ENCODE measurements at regions not wholly inside any gene's neighbourhood (a gene's known extent, or its start where the extent isn't known, plus 50 kb on each side); places are given as distances from the start of the nearest gene placed in this dataset.

DNA sequence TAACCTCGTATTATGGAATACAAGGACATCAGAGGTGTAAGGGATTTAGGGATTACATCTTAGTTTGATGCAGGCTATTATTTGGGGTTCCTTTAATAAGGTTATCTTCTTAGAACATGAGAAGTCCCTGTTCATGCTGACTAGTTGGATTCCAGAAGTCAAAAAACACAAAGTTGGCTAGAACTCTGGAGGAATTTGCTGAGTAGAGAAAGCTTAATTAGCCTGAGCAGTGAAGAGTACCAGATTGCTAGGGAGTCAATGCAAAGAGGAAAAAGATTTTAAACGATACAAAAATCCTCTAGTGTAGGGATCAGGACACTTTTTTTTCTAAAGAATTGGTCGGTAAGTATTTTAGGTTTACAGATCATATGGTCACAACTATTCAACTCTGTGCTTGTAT, 1872.5 kb upstream of the C9orf72 start:
- TF ChIP-seq, protein P1, sequence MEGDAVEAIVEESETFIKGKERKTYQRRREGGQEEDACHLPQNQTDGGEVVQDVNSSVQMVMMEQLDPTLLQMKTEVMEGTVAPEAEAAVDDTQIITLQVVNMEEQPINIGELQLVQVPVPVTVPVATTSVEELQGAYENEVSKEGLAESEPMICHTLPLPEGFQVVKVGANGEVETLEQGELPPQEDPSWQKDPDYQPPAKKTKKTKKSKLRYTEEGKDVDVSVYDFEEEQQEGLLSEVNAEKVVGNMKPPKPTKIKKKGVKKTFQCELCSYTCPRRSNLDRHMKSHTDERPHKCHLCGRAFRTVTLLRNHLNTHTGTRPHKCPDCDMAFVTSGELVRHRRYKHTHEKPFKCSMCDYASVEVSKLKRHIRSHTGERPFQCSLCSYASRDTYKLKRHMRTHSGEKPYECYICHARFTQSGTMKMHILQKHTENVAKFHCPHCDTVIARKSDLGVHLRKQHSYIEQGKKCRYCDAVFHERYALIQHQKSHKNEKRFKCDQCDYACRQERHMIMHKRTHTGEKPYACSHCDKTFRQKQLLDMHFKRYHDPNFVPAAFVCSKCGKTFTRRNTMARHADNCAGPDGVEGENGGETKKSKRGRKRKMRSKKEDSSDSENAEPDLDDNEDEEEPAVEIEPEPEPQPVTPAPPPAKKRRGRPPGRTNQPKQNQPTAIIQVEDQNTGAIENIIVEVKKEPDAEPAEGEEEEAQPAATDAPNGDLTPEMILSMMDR (IDR thresholded peaks at IDR 0.05) = no peak
- no peak for TF ChIP-seq POLR2AphosphoS5 (IDR thresholded peaks at IDR 0.05)

All from esophagus muscularis mucosa (tissue), 3 donors.